ENCODE measurements at regions not wholly inside any gene's neighbourhood (a gene's known extent, or its start where the extent isn't known, plus 50 kb on each side); places are given as distances from the start of the nearest gene placed in this dataset.
"Not testable (repeated sequence)": the region's sequence is repeated elsewhere in the genome, so short reads cannot be mapped to it uniquely, and the experiment has no call there.

DNA sequence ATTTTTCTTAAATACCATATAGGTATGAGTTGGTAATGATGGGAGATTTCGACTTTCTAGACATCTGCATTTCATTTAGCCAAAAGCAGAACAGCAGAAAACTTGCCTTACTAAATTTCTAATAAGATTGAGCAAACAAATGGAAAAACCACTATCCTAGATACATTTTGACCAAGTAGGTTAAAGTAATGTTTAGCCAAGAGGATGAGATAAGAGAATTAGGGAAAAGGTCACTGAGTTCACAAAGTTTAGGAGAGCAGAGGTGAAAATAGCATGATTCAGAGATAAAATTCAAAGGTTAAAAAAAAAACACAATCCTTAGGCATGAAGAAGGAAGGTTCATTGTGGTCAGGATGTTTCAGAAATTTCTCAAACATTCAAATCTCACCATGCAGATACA lies 450.3 kb downstream of the CD83 start:
- no peaks in the 10 kb centered on the region for H3K36me3 ChIP-seq (ENCODE audit: control insufficient read depth, insufficient read depth, low read length)
- H3K9ac ChIP-seq (ENCODE audit: low read depth, low read length) = no peak overlapping the region
- H3K4me1 ChIP-seq (ENCODE audit: control insufficient read depth, insufficient read depth, low read length) = no peaks in the 10 kb centered on the region
- H3K27me3 ChIP-seq (ENCODE audit: control insufficient read depth, insufficient read depth, low read length) = no peaks in the 10 kb centered on the region
- no peaks in the 10 kb centered on the region for H3K9me3 ChIP-seq (ENCODE audit: control insufficient read depth, insufficient read depth, low read length)
- H3K4me3 ChIP-seq (ENCODE audit: low read depth, low read length) = no peak overlapping the region

DNA sequence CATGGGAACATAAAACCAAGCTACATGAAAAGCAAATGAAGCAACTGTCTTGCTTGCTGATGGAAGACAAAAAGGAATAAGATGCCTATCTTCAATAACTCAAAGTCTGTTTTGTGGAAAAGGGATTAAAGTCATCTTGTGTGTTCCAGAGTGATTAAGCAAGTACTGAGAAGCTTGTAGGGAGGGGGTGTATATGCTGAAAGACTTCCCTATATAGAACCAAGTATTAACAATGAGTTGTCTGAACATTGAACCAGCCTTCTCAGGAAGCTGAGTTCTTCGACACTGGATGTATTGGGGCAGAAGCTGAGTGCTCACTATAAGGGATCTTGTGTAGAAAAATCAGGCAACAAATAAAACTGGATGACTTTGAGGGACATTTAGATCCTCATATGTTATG lies 451.8 kb downstream of the CD83 start:
- Histone ChIP-seq H3K36me3 (ENCODE audit: control insufficient read depth, insufficient read depth, low read length) (no peaks in the 10 kb centered on the region), H3K9ac (ENCODE audit: low read depth, low read length) (no peak overlapping the region), H3K9me3 (ENCODE audit: control insufficient read depth, insufficient read depth, low read length) (no peaks in the 10 kb centered on the region), H3K4me3 (ENCODE audit: low read depth, low read length) (no peak overlapping the region), H3K27me3 (ENCODE audit: control insufficient read depth, insufficient read depth, low read length) (no peaks in the 10 kb centered on the region), H3K4me1 (ENCODE audit: control insufficient read depth, insufficient read depth, low read length) (no peaks in the 10 kb centered on the region)

DNA sequence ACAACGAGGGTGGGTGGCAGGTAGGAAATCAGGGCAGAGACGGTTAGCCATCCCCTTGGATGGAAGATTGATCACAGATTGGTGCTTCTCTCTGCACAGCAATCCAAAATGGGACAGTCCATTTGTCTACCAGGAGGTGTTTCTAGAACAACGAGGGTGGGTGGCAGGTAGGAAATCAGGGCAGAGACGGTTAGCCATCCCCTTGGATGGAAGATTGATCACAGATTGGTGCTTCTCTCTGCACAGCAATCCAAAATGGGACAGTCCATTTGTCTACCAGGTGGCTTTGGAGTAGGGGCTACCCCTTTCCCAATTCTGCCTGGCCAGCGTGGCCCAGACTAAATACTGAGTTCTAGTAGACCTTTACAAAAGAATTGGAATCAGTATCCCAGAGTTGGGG lies 452.3 kb downstream of the CD83 start:
- H3K9ac ChIP-seq (ENCODE audit: low read depth, low read length); H3K9me3 ChIP-seq (ENCODE audit: control insufficient read depth, insufficient read depth, low read length); H3K4me3 ChIP-seq (ENCODE audit: low read depth, low read length); H3K4me1 ChIP-seq (ENCODE audit: control insufficient read depth, insufficient read depth, low read length); H3K27me3 ChIP-seq (ENCODE audit: control insufficient read depth, insufficient read depth, low read length); H3K36me3 ChIP-seq (ENCODE audit: control insufficient read depth, insufficient read depth, low read length): not testable (repeated sequence)

DNA sequence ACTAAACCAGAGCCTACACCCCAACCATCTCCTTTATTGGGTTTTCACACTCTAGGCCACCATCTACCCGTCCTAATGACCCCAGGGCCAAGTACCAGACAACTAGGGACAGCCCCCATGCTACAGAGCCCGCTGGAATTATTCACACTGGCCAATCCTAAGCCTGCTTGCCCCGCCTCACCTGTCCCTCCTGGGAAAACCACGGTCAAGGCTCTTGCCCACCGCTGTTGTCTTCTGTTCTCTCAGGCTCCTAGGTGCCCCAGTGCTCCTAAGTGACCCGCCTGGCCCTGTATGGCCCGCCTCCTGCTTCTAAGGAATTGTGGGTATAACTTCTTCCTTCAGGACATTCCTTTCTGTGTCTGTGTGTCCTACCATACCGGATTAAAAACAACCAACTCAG lies 453.4 kb downstream of the CD83 start:
- H3K36me3 ChIP-seq (ENCODE audit: control insufficient read depth, insufficient read depth, low read length) = no peaks in the 10 kb centered on the region
- H3K9ac ChIP-seq (ENCODE audit: low read depth, low read length) = no peak overlapping the region
- H3K4me1 ChIP-seq (ENCODE audit: control insufficient read depth, insufficient read depth, low read length) = no peaks in the 10 kb centered on the region
- no peak overlapping the region for H3K4me3 ChIP-seq (ENCODE audit: low read depth, low read length)
- H3K9me3 ChIP-seq (ENCODE audit: control insufficient read depth, insufficient read depth, low read length) = no peaks in the 10 kb centered on the region
- no peaks in the 10 kb centered on the region for H3K27me3 ChIP-seq (ENCODE audit: control insufficient read depth, insufficient read depth, low read length)

DNA sequence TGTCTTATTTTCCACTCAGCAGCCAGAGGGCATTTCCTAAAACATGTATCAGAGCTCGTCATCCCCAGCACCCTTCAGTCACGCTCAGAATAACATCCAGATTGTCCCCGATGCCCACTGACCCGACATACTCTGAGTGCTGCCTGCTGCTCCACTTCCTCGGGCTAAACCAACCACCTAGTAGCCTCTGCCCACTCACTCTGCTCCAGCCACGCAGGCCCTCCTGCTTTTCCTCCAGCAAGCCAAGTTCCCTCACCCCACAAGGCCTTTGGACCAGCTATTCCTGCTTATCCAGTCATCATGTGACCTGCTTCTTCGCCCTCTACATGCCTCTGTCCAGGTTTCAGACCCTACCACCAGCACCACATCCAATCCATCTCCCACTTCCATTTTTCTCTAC lies 454.2 kb downstream of the CD83 start:
- H3K4me1 ChIP-seq (ENCODE audit: control insufficient read depth, insufficient read depth, low read length) = no peaks in the 10 kb centered on the region
- H3K9me3 ChIP-seq (ENCODE audit: control insufficient read depth, insufficient read depth, low read length) = no peaks in the 10 kb centered on the region
- no peaks in the 10 kb centered on the region for H3K27me3 ChIP-seq (ENCODE audit: control insufficient read depth, insufficient read depth, low read length)
- no peak overlapping the region for H3K4me3 ChIP-seq (ENCODE audit: low read depth, low read length)
- H3K36me3 ChIP-seq (ENCODE audit: control insufficient read depth, insufficient read depth, low read length) = no peaks in the 10 kb centered on the region
- no peak overlapping the region for H3K9ac ChIP-seq (ENCODE audit: low read depth, low read length)

DNA sequence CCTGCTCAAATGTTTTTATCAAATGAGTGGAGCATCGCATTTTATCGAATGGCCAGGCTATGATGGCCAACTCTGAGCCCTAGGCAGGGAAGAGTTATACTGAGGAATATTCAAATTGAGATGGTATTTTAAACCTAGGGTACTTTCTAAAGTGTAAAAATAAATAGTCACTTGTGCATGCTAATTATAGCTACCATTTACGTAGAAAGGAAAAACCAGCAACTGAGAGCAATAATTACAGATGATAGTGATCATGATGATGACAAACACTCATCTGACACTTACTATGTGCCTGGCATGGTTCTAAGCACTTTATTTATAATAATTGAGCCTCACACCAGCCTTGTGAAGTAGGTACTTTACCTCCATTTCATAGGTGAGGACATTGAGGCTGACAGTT lies 455.7 kb downstream of the CD83 start:
- Histone ChIP-seq H3K9me3 (ENCODE audit: control insufficient read depth, insufficient read depth, low read length) (no peaks in the 10 kb centered on the region), H3K36me3 (ENCODE audit: control insufficient read depth, insufficient read depth, low read length) (no peaks in the 10 kb centered on the region), H3K4me3 (ENCODE audit: low read depth, low read length) (no peak overlapping the region), H3K27me3 (ENCODE audit: control insufficient read depth, insufficient read depth, low read length) (no peaks in the 10 kb centered on the region), H3K4me1 (ENCODE audit: control insufficient read depth, insufficient read depth, low read length) (no peaks in the 10 kb centered on the region), H3K9ac (ENCODE audit: low read depth, low read length) (no peak overlapping the region)

DNA sequence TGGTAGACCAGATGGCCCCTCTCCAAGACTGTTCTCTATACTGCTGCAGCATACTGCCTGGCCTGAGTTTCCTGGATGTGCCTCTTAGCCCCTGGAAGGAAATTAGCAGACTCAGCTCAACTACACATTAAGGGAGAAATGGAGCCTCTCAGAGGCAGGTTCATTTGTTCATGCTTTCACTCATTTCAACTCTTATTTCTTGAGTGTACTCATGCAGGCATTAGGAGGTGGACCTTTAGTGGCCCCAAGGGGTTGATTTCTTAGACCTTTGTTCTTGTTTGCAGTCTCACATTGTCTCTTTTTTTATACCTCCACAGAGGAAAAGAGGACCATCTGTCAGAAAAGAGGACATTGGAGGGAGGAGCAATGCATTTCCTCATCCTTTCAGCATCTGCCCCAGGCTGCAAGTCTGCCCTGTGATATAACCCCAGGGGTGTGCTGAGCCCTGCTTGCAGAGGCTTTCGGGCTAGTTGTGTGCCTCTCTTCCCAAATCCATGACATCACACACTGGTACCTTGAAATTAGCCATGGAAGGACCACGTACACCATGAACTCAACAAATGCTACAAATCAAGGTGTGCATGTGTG lies 456.2 kb downstream of the CD83 start:
- Histone ChIP-seq H3K9ac (ENCODE audit: low read depth, low read length) (no peak overlapping the region), H3K4me3 (ENCODE audit: low read depth, low read length) (no peak overlapping the region), H3K36me3 (ENCODE audit: control insufficient read depth, insufficient read depth, low read length) (no peaks in the 10 kb centered on the region), H3K4me1 (ENCODE audit: control insufficient read depth, insufficient read depth, low read length) (no peaks in the 10 kb centered on the region), H3K9me3 (ENCODE audit: control insufficient read depth, insufficient read depth, low read length) (no peaks in the 10 kb centered on the region), H3K27me3 (ENCODE audit: control insufficient read depth, insufficient read depth, low read length) (no peaks in the 10 kb centered on the region)

DNA sequence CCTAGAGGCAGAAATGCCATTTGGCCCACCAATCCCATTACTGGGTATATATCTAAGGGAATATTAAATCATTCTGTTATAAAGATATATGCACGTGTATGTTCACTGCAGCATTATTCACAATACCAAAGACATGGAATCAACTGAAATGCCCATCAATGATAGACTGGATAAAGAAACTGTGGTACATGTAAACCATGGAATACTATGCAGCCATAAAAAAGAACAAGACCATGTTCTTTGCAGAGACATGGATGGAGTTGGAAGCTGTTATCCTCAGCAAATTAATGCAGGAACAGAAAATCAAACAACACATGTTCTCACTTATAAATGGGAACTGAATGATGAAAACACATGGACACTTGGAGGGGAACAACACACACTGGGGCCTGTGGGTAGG lies 458.4 kb downstream of the CD83 start:
- H3K36me3 ChIP-seq (ENCODE audit: control insufficient read depth, insufficient read depth, low read length) = no peaks in the 10 kb centered on the region
- no peak overlapping the region for H3K4me3 ChIP-seq (ENCODE audit: low read depth, low read length)
- H3K4me1 ChIP-seq (ENCODE audit: control insufficient read depth, insufficient read depth, low read length) = no peaks in the 10 kb centered on the region
- H3K9ac ChIP-seq (ENCODE audit: low read depth, low read length) = no peak overlapping the region
- H3K27me3 ChIP-seq (ENCODE audit: control insufficient read depth, insufficient read depth, low read length) = no peaks in the 10 kb centered on the region
- no peaks in the 10 kb centered on the region for H3K9me3 ChIP-seq (ENCODE audit: control insufficient read depth, insufficient read depth, low read length)

DNA sequence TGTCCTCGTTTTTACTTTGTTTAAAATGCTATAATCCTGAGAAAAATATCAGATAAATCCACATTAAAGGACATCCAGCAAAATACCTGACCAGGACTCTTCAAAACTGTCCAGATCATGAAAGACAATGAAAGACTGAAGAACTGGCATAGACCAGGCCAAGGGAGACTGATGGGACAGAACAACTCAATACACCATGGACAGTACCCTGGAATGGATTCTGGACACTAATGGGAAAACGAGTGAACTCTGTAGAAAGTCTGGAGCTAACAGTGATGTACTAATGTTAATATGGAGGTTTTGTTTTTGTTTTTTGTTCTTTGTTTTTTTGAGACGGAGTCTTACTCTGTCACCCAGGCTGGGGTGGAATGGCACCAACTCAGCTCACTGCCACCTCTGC lies 461.4 kb downstream of the CD83 start:
- Histone ChIP-seq H3K9ac (ENCODE audit: low read depth, low read length) (no peak overlapping the region), H3K27me3 (ENCODE audit: control insufficient read depth, insufficient read depth, low read length) (no peaks in the 10 kb centered on the region), H3K4me3 (ENCODE audit: low read depth, low read length) (no peak overlapping the region), H3K4me1 (ENCODE audit: control insufficient read depth, insufficient read depth, low read length) (no peaks in the 10 kb centered on the region), H3K9me3 (ENCODE audit: control insufficient read depth, insufficient read depth, low read length) (no peaks in the 10 kb centered on the region), H3K36me3 (ENCODE audit: control insufficient read depth, insufficient read depth, low read length) (no peaks in the 10 kb centered on the region)

DNA sequence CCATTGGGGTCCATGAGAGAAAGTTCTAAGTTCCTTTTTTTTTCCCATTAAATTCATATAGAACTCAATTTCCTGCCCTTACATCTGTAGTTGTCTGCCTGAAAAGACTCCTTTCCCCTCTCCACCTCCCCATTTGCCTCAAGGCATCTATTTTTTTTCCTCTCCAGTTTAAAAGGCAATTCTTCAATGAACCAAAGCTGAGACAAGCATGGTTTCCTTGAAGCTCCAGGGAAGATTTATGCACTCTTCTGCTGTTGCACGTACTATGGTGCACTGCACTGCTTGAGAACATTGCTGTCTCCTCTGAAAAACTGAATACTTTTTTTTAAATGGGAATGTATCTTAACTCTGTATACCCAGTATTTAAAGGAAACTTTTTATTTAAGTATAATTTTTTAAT lies 465.2 kb downstream of the CD83 start:
- no peak overlapping the region for H3K9ac ChIP-seq (ENCODE audit: low read depth, low read length)
- no peaks in the 10 kb centered on the region for H3K27me3 ChIP-seq (ENCODE audit: control insufficient read depth, insufficient read depth, low read length)
- no peaks in the 10 kb centered on the region for H3K36me3 ChIP-seq (ENCODE audit: control insufficient read depth, insufficient read depth, low read length)
- no peak overlapping the region for H3K4me3 ChIP-seq (ENCODE audit: low read depth, low read length)
- H3K9me3 ChIP-seq (ENCODE audit: control insufficient read depth, insufficient read depth, low read length) = no peaks in the 10 kb centered on the region
- H3K4me1 ChIP-seq (ENCODE audit: control insufficient read depth, insufficient read depth, low read length) = no peaks in the 10 kb centered on the region

DNA sequence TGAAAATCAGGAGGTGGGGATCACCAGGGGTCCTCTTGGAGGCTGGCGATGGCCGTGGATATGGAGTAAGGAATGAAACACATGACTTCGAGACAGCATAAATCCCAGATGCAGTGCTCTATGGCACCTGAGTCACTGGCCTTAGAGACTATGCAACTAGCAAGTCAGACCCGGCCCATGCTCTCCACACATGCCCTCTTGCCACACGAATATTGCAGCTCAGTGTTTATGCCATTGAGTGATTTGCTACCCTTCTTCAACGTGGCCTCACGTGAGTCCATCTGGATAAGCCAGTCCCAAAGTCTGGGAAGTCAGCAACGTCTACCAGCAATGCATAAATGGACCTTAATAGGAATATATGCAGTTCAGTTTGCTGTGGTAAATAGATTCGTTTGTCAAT lies 466.3 kb downstream of the CD83 start:
- Histone ChIP-seq H3K4me1 (ENCODE audit: control insufficient read depth, insufficient read depth, low read length) (no peaks in the 10 kb centered on the region), H3K9ac (ENCODE audit: low read depth, low read length) (no peak overlapping the region), H3K27me3 (ENCODE audit: control insufficient read depth, insufficient read depth, low read length) (no peaks in the 10 kb centered on the region), H3K9me3 (ENCODE audit: control insufficient read depth, insufficient read depth, low read length) (no peaks in the 10 kb centered on the region), H3K4me3 (ENCODE audit: low read depth, low read length) (no peak overlapping the region), H3K36me3 (ENCODE audit: control insufficient read depth, insufficient read depth, low read length) (no peaks in the 10 kb centered on the region)

DNA sequence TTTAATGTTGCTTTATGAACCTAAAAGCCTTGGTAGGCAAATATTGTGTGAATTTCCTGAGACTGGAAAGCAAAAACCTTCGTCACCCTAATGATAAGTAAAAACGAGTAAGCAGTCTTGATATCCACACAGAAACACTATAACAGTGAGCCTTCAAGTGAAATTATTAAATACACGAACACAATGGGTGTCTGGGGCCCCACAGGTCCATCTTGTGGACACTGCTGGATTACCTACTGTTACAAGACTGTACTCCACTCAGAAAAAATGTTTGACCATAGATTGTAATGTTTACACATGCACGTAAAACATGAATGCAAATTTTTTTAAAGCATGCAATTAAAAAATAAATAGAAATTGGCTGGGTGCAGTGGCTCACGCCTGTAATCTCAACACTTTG lies 466.9 kb downstream of the CD83 start:
- Histone ChIP-seq H3K9ac (ENCODE audit: low read depth, low read length) (no peak overlapping the region), H3K4me3 (ENCODE audit: low read depth, low read length) (no peak overlapping the region), H3K27me3 (ENCODE audit: control insufficient read depth, insufficient read depth, low read length) (no peaks in the 10 kb centered on the region), H3K4me1 (ENCODE audit: control insufficient read depth, insufficient read depth, low read length) (no peaks in the 10 kb centered on the region), H3K36me3 (ENCODE audit: control insufficient read depth, insufficient read depth, low read length) (no peaks in the 10 kb centered on the region), H3K9me3 (ENCODE audit: control insufficient read depth, insufficient read depth, low read length) (no peaks in the 10 kb centered on the region)

DNA sequence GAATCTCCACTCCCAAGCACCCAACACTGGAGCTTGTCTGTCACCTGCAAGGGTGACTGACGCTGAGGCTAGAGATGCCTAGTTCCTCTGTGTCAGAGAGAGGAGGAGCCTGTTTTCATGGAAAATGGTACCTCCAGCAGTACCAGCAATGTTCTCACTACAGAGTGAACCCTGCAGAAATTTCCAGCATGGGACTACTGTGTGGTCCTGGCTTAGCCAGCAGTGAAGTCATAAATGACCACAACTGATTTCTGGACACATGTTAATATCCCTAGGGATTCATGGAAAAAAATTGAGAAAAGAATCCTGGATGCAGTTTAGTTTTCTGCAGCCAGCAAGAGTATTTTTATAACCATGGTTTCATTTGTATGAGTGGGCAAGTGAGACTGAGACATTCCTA lies 468.1 kb downstream of the CD83 start:
- no peaks in the 10 kb centered on the region for H3K36me3 ChIP-seq (ENCODE audit: control insufficient read depth, insufficient read depth, low read length)
- H3K4me3 ChIP-seq (ENCODE audit: low read depth, low read length) = no peak overlapping the region
- H3K4me1 ChIP-seq (ENCODE audit: control insufficient read depth, insufficient read depth, low read length) = no peaks in the 10 kb centered on the region
- H3K9me3 ChIP-seq (ENCODE audit: control insufficient read depth, insufficient read depth, low read length) = no peaks in the 10 kb centered on the region
- no peak overlapping the region for H3K9ac ChIP-seq (ENCODE audit: low read depth, low read length)
- H3K27me3 ChIP-seq (ENCODE audit: control insufficient read depth, insufficient read depth, low read length) = no peaks in the 10 kb centered on the region
